Smooth muscle cell (in vitro differentiated cells): ENCODE measurements at regions not wholly inside any gene's neighbourhood (a gene's known extent, or its start where the extent isn't known, plus 50 kb on each side); places are given as distances from the start of the nearest gene placed in this dataset.

Experiments
- DNase-seq: peaks from one replicate; lab custom pipeline; 2025; ENCODE audit not compliant: unreplicated experiment; lab: John Stamatoyannopoulos, UW
- H2AFZ ChIP-seq: fragments of 200-600 bp; sonication (generic); 2 replicates; pipeline ENCODE4 v1.6.0; 2016; ENCODE audit warnings: antibody characterized with exemption, low read depth, mild to moderate bottlenecking
- H3F3A ChIP-seq: fragments of 200-600 bp; sonication (generic); 2 replicates; pipeline ENCODE4 v1.6.0; 2017; ENCODE audit warnings: antibody characterized with exemption, low read depth
- H3K27ac ChIP-seq: fragments of 200-600 bp; sonication (generic); 2 replicates; pipeline ENCODE4 v1.5.1; 2016; ENCODE audit warnings: low read depth, mild to moderate bottlenecking
- H3K27me3 ChIP-seq: fragments of 200-600 bp; sonication (generic); 2 replicates; pipeline ENCODE4 v1.6.1; 2016; ENCODE audit warnings: low read depth, mild to moderate bottlenecking
- H3K36me3 ChIP-seq: fragments of 200-600 bp; sonication (generic); 2 replicates; pipeline ENCODE4 v1.5.1; 2016; ENCODE audit warnings: low read depth
- H3K4me1 ChIP-seq: fragments of 200-600 bp; sonication (generic); 2 replicates; pipeline ENCODE4 v1.5.1; 2016; ENCODE audit warnings: low read depth
- H3K4me2 ChIP-seq: fragments of 200-600 bp; sonication (generic); 2 replicates; pipeline ENCODE4 v1.6.0; 2016; ENCODE audit warnings: mild to moderate bottlenecking
- H3K4me3 ChIP-seq: fragments of 200-600 bp; sonication (generic); 2 replicates; pipeline ENCODE4 v1.5.1; 2016; ENCODE audit warnings: mild to moderate bottlenecking
- H3K79me2 ChIP-seq: fragments of 200-600 bp; sonication (generic); 2 replicates; pipeline ENCODE4 v1.6.0; 2016; ENCODE audit warnings: low read depth, mild to moderate bottlenecking
- H3K9ac ChIP-seq: fragments of 200-600 bp; sonication (generic); 2 replicates; pipeline ENCODE4 v1.6.0; 2016; ENCODE audit warnings: low read depth
- H3K9me3 ChIP-seq: fragments of 200-600 bp; sonication (generic); replicated peaks from 2 replicates; pipeline ENCODE4 v1.5.1; 2016; ENCODE audit warnings: low read depth
- H4K20me1 ChIP-seq: fragments of 200-600 bp; sonication (generic); 2 replicates; pipeline ENCODE4 v1.6.0; 2016; ENCODE audit warnings: low read depth
- WGBS: methylation state at CpG from one replicate; pipeline ENCODE4 v1.1.7; 2016; ENCODE audit warnings: low lambda C conversion rate; 5-methylcytosine and 5-hydroxymethylcytosine counted together
- TF ChIP-seq, protein P1 (sequence below): fragments of 200-600 bp; sonication (generic); IDR thresholded peaks from 2 replicates; pipeline ENCODE4 v1.5.1; 2017; ENCODE audit warnings: borderline replicate concordance, mild to moderate bottlenecking, antibody characterized with exemption; ENCODE audit not compliant: insufficient read depth, poor library complexity, severe bottlenecking

- Histone ChIP-seq H3K4me2 (no peak overlapping the region), H4K20me1 (no peaks in the 10 kb centered on the region), H3K36me3 (no peaks in the 10 kb centered on the region), H3K9me3 (no peaks in the 10 kb centered on the region), H3K27ac (no peak overlapping the region), H3F3A (no peaks in the 10 kb centered on the region), H3K27me3 (no peaks in the 10 kb centered on the region), H3K4me3 (no peak overlapping the region), H3K4me1 (no peaks in the 10 kb centered on the region), H2AFZ (no peak overlapping the region), H3K79me2 (no peaks in the 10 kb centered on the region), H3K9ac (no peak overlapping the region)
- 92% methylated on average over 12 of the region's 12 CpGs for WGBS
- TF ChIP-seq, protein P1, sequence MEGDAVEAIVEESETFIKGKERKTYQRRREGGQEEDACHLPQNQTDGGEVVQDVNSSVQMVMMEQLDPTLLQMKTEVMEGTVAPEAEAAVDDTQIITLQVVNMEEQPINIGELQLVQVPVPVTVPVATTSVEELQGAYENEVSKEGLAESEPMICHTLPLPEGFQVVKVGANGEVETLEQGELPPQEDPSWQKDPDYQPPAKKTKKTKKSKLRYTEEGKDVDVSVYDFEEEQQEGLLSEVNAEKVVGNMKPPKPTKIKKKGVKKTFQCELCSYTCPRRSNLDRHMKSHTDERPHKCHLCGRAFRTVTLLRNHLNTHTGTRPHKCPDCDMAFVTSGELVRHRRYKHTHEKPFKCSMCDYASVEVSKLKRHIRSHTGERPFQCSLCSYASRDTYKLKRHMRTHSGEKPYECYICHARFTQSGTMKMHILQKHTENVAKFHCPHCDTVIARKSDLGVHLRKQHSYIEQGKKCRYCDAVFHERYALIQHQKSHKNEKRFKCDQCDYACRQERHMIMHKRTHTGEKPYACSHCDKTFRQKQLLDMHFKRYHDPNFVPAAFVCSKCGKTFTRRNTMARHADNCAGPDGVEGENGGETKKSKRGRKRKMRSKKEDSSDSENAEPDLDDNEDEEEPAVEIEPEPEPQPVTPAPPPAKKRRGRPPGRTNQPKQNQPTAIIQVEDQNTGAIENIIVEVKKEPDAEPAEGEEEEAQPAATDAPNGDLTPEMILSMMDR, result no peak
- no peak for DNase-seq
Observed at GRCh38 chr2:241994086-241994485, 124.6 kb downstream of the RTP5 start.

GRCh38 chr2:241994556-241995213 is 125.2 kb downstream of the RTP5 start:
- Histone ChIP-seq H3K4me3 (no peak overlapping the region), H2AFZ (no peak overlapping the region)
- 92% methylated on average over 9 of the region's 9 CpGs for WGBS

GRCh38 chr2:241996100-241996499 is 126.6 kb downstream of the RTP5 start:
- H3F3A ChIP-seq, result no peaks in the 10 kb centered on the region
- H3K9ac ChIP-seq, result no peak overlapping the region
- H3K4me1 ChIP-seq, result no peaks in the 10 kb centered on the region
- TF ChIP-seq, protein P1, result no peak
- H3K36me3 ChIP-seq, result no peaks in the 10 kb centered on the region
- H3K4me2 ChIP-seq, result no peak overlapping the region
- H3K27me3 ChIP-seq, result no peaks in the 10 kb centered on the region
- no peak overlapping the region for H3K27ac ChIP-seq
- DNase-seq, result no peak
- no peak overlapping the region for H2AFZ ChIP-seq
- WGBS, result 95% methylated on average over 13 of the region's 13 CpGs
- H4K20me1 ChIP-seq, result no peaks in the 10 kb centered on the region
- H3K9me3 ChIP-seq, result no peaks in the 10 kb centered on the region
- no peaks in the 10 kb centered on the region for H3K79me2 ChIP-seq
- no peak overlapping the region for H3K4me3 ChIP-seq

More at GRCh38 chr2:241994556-241995213, 125.2 kb downstream of the RTP5 start:
- no peaks in the 10 kb centered on the region for H3K36me3 ChIP-seq
- no peaks in the 10 kb centered on the region for H3K79me2 ChIP-seq
- TF ChIP-seq, protein P1, result no peak
- H3F3A ChIP-seq, result no peaks in the 10 kb centered on the region
- no peak overlapping the region for H3K27ac ChIP-seq
- no peak for DNase-seq
- H3K27me3 ChIP-seq, result no peaks in the 10 kb centered on the region
- H3K4me2 ChIP-seq, result no peak overlapping the region
- H3K4me1 ChIP-seq, result no peaks in the 10 kb centered on the region
- no peaks in the 10 kb centered on the region for H3K9me3 ChIP-seq
- no peaks in the 10 kb centered on the region for H4K20me1 ChIP-seq
- no peak overlapping the region for H3K9ac ChIP-seq

DNA sequence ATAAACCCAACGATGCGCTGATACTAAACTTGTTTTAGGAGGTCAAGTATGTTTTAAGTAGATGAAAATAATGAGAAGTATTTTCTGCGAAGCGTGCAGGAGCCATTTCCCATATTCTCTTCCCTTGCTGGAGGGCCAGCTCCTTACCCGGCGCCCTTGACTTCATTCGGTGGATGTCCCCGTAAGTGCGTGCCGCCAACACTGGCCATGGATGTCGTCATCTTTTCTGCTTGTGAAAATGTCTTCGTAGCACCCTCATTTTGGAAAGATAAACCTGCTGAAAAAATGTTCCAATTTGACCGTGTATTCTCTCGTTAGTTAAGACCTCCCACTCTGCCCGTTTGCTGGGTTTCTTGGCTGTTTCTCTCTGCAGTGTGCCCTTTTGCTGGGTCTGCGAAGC is 127.5 kb downstream of the RTP5 start:
- Histone ChIP-seq H3K4me1 (no peaks in the 10 kb centered on the region), H3K36me3 (no peaks in the 10 kb centered on the region), H3F3A (no peaks in the 10 kb centered on the region)

More for the DNA sequence above, 127.5 kb downstream of the RTP5 start:
- H3K27me3 ChIP-seq, result no peaks in the 10 kb centered on the region
- no peaks in the 10 kb centered on the region for H3K79me2 ChIP-seq
- H3K4me2 ChIP-seq, result no peak overlapping the region
- H2AFZ ChIP-seq, result no peak overlapping the region
- no peaks in the 10 kb centered on the region for H4K20me1 ChIP-seq
- DNase-seq, result no peak
- no peak overlapping the region for H3K4me3 ChIP-seq
- 93% methylated on average over 16 of the region's 16 CpGs for WGBS
- H3K9me3 ChIP-seq, result no peaks in the 10 kb centered on the region
- H3K9ac ChIP-seq, result no peak overlapping the region
- TF ChIP-seq, protein P1, result no peak
- H3K27ac ChIP-seq, result no peak overlapping the region
